PC-3 (cell line): ENCODE measurements at regions not wholly inside any gene's neighbourhood (a gene's known extent, or its start where the extent isn't known, plus 50 kb on each side); places are given as distances from the start of the nearest gene placed in this dataset.

Source experiments
- ATAC-seq: fragments of 200-7000 bp; cut with Tn5 transposase; 2 replicates; pipeline ENCODE4 v1.9.1; 2020; ENCODE audit warnings: mild to moderate bottlenecking, moderate library complexity
- BruUV-seq: library from RNA; stranded (reverse); fragments of 400-500 nt; replicated peaks from 2 replicates; lab custom pipeline; 2021; lab: Mats Ljungman, UMichigan
- CTCF ChIA-PET: fragments of 300-600 bp; sonication (Branson Sonifier 250); formaldehyde crosslinking; loops from one replicate; lab custom pipeline; 2022; ENCODE audit warnings: antibody characterized with exemption; lab: Charles Lee
- POLR2A ChIA-PET: fragments of 300-600 bp; sonication (Branson Sonifier 250); formaldehyde crosslinking; loops from one replicate; lab custom pipeline; 2022; ENCODE audit warnings: antibody characterized with exemption; ENCODE audit not compliant: unreplicated experiment; lab: Charles Lee
- DNase-seq: peaks from one replicate; pipeline ENCODE4 v3.0.0-alpha.2; 2015
- H2AFZ ChIP-seq: fragments of 300-600 bp; sonication (generic); 2 replicates; pipeline ENCODE4 v1.6.0; 2016; ENCODE audit warnings: antibody characterized with exemption, low read length
- H3F3A ChIP-seq: fragments of 300-600 bp; sonication (generic); one replicate; pipeline ENCODE4 v1.6.0; 2017; ENCODE audit warnings: antibody characterized with exemption, low read length, control low read depth, mild to moderate bottlenecking; ENCODE audit not compliant: unreplicated experiment
- H3K27ac ChIP-seq: fragments of 300-600 bp; sonication (generic); 2 replicates; pipeline ENCODE4 v1.5.1; 2016; ENCODE audit warnings: mild to moderate bottlenecking, low read length
- H3K27me3 ChIP-seq: fragments of 300-600 bp; sonication (generic); 2 replicates; pipeline ENCODE4 v1.6.1; 2016; ENCODE audit warnings: low read length, mixed read lengths
- H3K36me3 ChIP-seq: fragments of 300-600 bp; sonication (generic); 2 replicates; pipeline ENCODE4 v1.6.1; 2016; ENCODE audit warnings: low read depth, mixed run types, low read length, mixed read lengths
- H3K4me1 ChIP-seq: fragments of 300-600 bp; sonication (generic); 2 replicates; pipeline ENCODE4 v1.5.1; 2016; ENCODE audit warnings: low read length; ENCODE audit not compliant: insufficient read depth
- H3K4me2 ChIP-seq: fragments of 300-600 bp; sonication (generic); 2 replicates; pipeline ENCODE4 v1.6.0; 2016; ENCODE audit warnings: low read length
- H3K4me3 ChIP-seq: fragments of 300-600 bp; sonication (generic); 2 replicates; pipeline ENCODE4 v1.5.1; 2016; ENCODE audit warnings: mild to moderate bottlenecking, low read length, mixed read lengths
- H3K79me2 ChIP-seq: fragments of 300-600 bp; sonication (generic); 2 replicates; pipeline ENCODE4 v1.6.1; 2017; ENCODE audit warnings: low read length, mixed read lengths
- H3K9ac ChIP-seq: fragments of 300-600 bp; sonication (generic); 2 replicates; pipeline ENCODE4 v1.6.0; 2016; ENCODE audit warnings: mild to moderate bottlenecking, low read length
- H3K9me2 ChIP-seq: fragments of 300-600 bp; sonication (generic); replicated peaks from 2 replicates; pipeline ENCODE4 v1.6.1; 2016; ENCODE audit warnings: mixed run types, low read length, mixed read lengths
- H3K9me3 ChIP-seq: fragments of 300-600 bp; sonication (generic); 2 replicates; pipeline ENCODE4 v1.6.1; 2016; ENCODE audit warnings: low read length, mixed read lengths
- H4K20me1 ChIP-seq: fragments of 300-600 bp; sonication (generic); 2 replicates; pipeline ENCODE4 v1.6.1; 2016; ENCODE audit warnings: low read length, mixed read lengths
- CTCF ChIP-seq: fragments of 300-600 bp; sonication (generic); conservative IDR thresholded peaks from 2 replicates; pipeline ENCODE4 v1.5.1; 2017; ENCODE audit warnings: antibody characterized with exemption, low read depth, mild to moderate bottlenecking, low read length
- EZH2 ChIP-seq: fragments of 300-600 bp; sonication (generic); IDR thresholded peaks from one replicate; pipeline ENCODE4 v1.6.1; 2017; ENCODE audit warnings: antibody characterized with exemption, mild to moderate bottlenecking, low read length; ENCODE audit not compliant: unreplicated experiment
- EZH2phosphoT487 ChIP-seq: fragments of 300-600 bp; sonication (generic); IDR thresholded peaks from 2 replicates; pipeline ENCODE4 v1.6.1; 2018; ENCODE audit warnings: mild to moderate bottlenecking, antibody characterized with exemption, low read length, borderline replicate concordance
- intact Hi-C: fragments of 100-400 bp; cut with micrococcal nuclease; formaldehyde crosslinking; loops from 2 replicates; pipeline ENCODE4 v1.9.0; 2023

- Histone ChIP-seq H3K27ac (peak overlapping the region; percentile 86), H4K20me1 (no peaks in the 10 kb centered on the region), H3F3A (peaks cover 4% of the 10 kb centered on the region), H2AFZ (no peak overlapping the region), H3K79me2 (no peaks in the 10 kb centered on the region), H3K9me3 (no peaks in the 10 kb centered on the region), H3K4me3 (no peak overlapping the region), H3K36me3 (no peaks in the 10 kb centered on the region), H3K4me2 (no peak overlapping the region), H3K4me1 (peaks cover 23% of the 10 kb centered on the region), H3K9ac (peak overlapping the region; percentile 72), H3K27me3 (no peaks in the 10 kb centered on the region), H3K9me2 (no peaks in the 10 kb centered on the region; the same call in 1 of the 2 replicates)
- POLR2A ChIA-PET, result no interaction called here
- CTCF ChIA-PET, result no interaction called here
- ATAC-seq (no peak), DNase-seq (no peak)
- no TSS peak for BruUV-seq
- no peak for TF ChIP-seq EZH2phosphoT487
- TF ChIP-seq CTCF, result no peak
- no peak for TF ChIP-seq EZH2
- intact Hi-C loops, result loop anchor here (5.0 kb wide), 1 partner anchor 813 kb away; no protein-coding TSS in a partner anchor
These were observed 86.7 kb upstream of the PTHLH start for GRCh38 chr12:28059220-28059619.

GRCh38 chr12:28059668-28060067 lies 87.1 kb upstream of the PTHLH start:
- Histone ChIP-seq H3K4me3 (no peak overlapping the region), H4K20me1 (no peaks in the 10 kb centered on the region), H2AFZ (no peak overlapping the region), H3K9me2 (no peaks in the 10 kb centered on the region; the same call in 1 of the 2 replicates), H3F3A (peaks cover 4% of the 10 kb centered on the region), H3K4me2 (no peak overlapping the region), H3K79me2 (no peaks in the 10 kb centered on the region), H3K27me3 (no peaks in the 10 kb centered on the region), H3K27ac (peak overlapping the region; percentile 86), H3K9ac (no peak overlapping the region; the same call in 1 of the 2 replicates), H3K36me3 (no peaks in the 10 kb centered on the region), H3K4me1 (peaks cover 23% of the 10 kb centered on the region), H3K9me3 (no peaks in the 10 kb centered on the region)
- TF ChIP-seq CTCF (no peak), EZH2phosphoT487 (no peak)
- POLR2A ChIA-PET, result no interaction called here
- DNase-seq (no peak), ATAC-seq (no peak)
- intact Hi-C loops, result loop anchor here (5.0 to 10.0 kb wide), 2 partner anchors 595 to 813 kb away; no protein-coding TSS in a partner anchor
- CTCF ChIA-PET, result no interaction called here
- no TSS peak for BruUV-seq

GRCh38 chr12:28060871-28061270 lies 88.3 kb upstream of the PTHLH start:
- H3K4me2 ChIP-seq, result no peak overlapping the region
- H4K20me1 ChIP-seq, result no peaks in the 10 kb centered on the region
- no peaks in the 10 kb centered on the region for H3K9me3 ChIP-seq
- no peak for TF ChIP-seq EZH2
- H3F3A ChIP-seq, result peaks cover 4% of the 10 kb centered on the region
- CTCF ChIA-PET, result no interaction called here
- DNase-seq (no peak), ATAC-seq (no peak)
- H2AFZ ChIP-seq, result no peak overlapping the region
- no peaks in the 10 kb centered on the region for H3K79me2 ChIP-seq
- peaks cover 23% of the 10 kb centered on the region for H3K4me1 ChIP-seq
- H3K27me3 ChIP-seq, result no peaks in the 10 kb centered on the region
- no peak overlapping the region for H3K9ac ChIP-seq
- H3K36me3 ChIP-seq, result no peaks in the 10 kb centered on the region
- intact Hi-C loops, result loop anchor here (10.0 kb wide), 1 partner anchor 594 kb away; no protein-coding TSS in a partner anchor
- BruUV-seq, result no TSS peak
- H3K4me3 ChIP-seq, result no peak overlapping the region
- POLR2A ChIA-PET, result no interaction called here
- H3K27ac ChIP-seq, result no peak overlapping the region
- H3K9me2 ChIP-seq, result no peaks in the 10 kb centered on the region; the same call in 1 of the 2 replicates
